GM23248 (cell line): ENCODE measurements at regions not wholly inside any gene's neighbourhood (a gene's known extent, or its start where the extent isn't known, plus 50 kb on each side); places are given as distances from the start of the nearest gene placed in this dataset.
A peak's percentile ranks its signal among the peaks of the same experiment; 100 is the strongest.

Experiments
- DNase-seq: peaks from one replicate; pipeline ENCODE4 v3.0.0-alpha.2; 2015
- H2AFZ ChIP-seq: fragments of 200-600 bp; sonication (generic); 2 replicates; pipeline ENCODE4 v1.6.1; 2016; ENCODE audit warnings: antibody characterized with exemption
- H3F3A ChIP-seq: fragments of 200-600 bp; sonication (generic); 2 replicates; pipeline ENCODE4 v1.6.1; 2016; ENCODE audit warnings: mild to moderate bottlenecking, antibody characterized with exemption, mixed run types; ENCODE audit not compliant: insufficient read depth
- H3K27ac ChIP-seq: fragments of 200-600 bp; sonication (generic); 2 replicates; pipeline ENCODE4 v1.5.1; 2016; ENCODE audit warnings: mild to moderate bottlenecking
- H3K27me3 ChIP-seq: fragments of 200-600 bp; sonication (generic); replicated peaks from 2 replicates; pipeline ENCODE4 v1.6.1; 2016; ENCODE audit warnings: mild to moderate bottlenecking; ENCODE audit not compliant: insufficient read depth
- H3K36me3 ChIP-seq: fragments of 200-600 bp; sonication (generic); 2 replicates; pipeline ENCODE4 v1.6.1; 2016; ENCODE audit warnings: low read depth, mild to moderate bottlenecking
- H3K4me1 ChIP-seq: fragments of 200-600 bp; sonication (generic); 2 replicates; pipeline ENCODE4 v1.6.1; 2016; ENCODE audit warnings: mild to moderate bottlenecking; ENCODE audit not compliant: insufficient read depth
- H3K4me2 ChIP-seq: fragments of 200-600 bp; sonication (generic); one replicate; pipeline ENCODE4 v1.6.1; 2016; ENCODE audit warnings: mild to moderate bottlenecking; ENCODE audit not compliant: unreplicated experiment
- H3K4me3 ChIP-seq: fragments of 200-600 bp; sonication (generic); 2 replicates; pipeline ENCODE4 v1.5.1; 2016; ENCODE audit warnings: mild to moderate bottlenecking
- H3K79me2 ChIP-seq: fragments of 200-600 bp; sonication (generic); 2 replicates; pipeline ENCODE4 v1.6.1; 2016; ENCODE audit warnings: mild to moderate bottlenecking; ENCODE audit not compliant: insufficient read depth
- H3K9ac ChIP-seq: fragments of 200-600 bp; sonication (generic); 2 replicates; pipeline ENCODE4 v1.6.1; 2016; ENCODE audit warnings: mild to moderate bottlenecking
- H3K9me2 ChIP-seq: fragments of 200-600 bp; sonication (generic); 2 replicates; pipeline ENCODE4 v1.6.1; 2016; ENCODE audit warnings: mixed run types, mild to moderate bottlenecking, moderate library complexity; ENCODE audit not compliant: insufficient read depth
- H3K9me3 ChIP-seq: fragments of 200-600 bp; sonication (generic); one replicate; pipeline ENCODE4 v1.6.1; 2017; ENCODE audit warnings: low read depth
- H4K20me1 ChIP-seq: fragments of 200-600 bp; sonication (generic); 2 replicates; pipeline ENCODE4 v1.6.0; 2016; ENCODE audit not compliant: insufficient read depth
- EZH2 ChIP-seq: fragments of 200-600 bp; sonication (generic); IDR thresholded peaks from 2 replicates; pipeline ENCODE4 v1.6.1; 2018; ENCODE audit warnings: antibody characterized with exemption, mild to moderate bottlenecking; ENCODE audit not compliant: insufficient read depth, poor library complexity, severe bottlenecking
- EZH2phosphoT487 ChIP-seq: fragments of 200-600 bp; sonication (generic); IDR thresholded peaks from 2 replicates; pipeline ENCODE4 v1.6.1; 2018; ENCODE audit warnings: antibody characterized with exemption, moderate library complexity, mild to moderate bottlenecking, low read depth; ENCODE audit not compliant: insufficient read depth
- WGBS, 2 experiments: methylation state at CpG; one replicate each; pipeline ENCODE4 v1.1.6; 2015 to 2017; ENCODE audit warnings: low lambda C conversion rate in 2 of 2, low coverage in 1 of 2; ENCODE audit errors: missing lambda C conversion rate in 2 of 2; 5-methylcytosine and 5-hydroxymethylcytosine counted together
- in situ Hi-C: fragments of 300-500 bp; cut with MboI; formaldehyde crosslinking; loops from 2 replicates; pipeline ENCODE4 v1.15.0; 2020

DNA sequence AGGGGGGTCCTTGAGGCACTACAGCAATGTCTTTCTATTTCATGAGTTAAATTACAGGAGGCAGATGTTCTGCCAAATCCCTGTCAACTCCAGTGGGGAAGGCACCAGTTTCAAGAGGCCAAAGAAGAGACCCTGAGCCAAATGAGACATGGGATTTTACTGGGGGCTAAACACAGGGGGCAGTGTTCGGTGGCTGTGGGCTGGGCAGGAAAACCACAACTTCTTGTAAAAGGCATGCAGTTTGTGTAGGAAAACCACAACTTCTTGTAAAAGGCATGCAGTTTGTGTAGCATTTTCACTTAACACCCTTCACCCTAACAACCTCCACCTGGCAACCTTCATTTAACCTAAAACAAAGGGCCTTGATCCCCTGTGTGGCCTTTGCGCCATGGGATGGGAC is 61.0 kb downstream of the POLR2M start:
- Histone ChIP-seq H3K4me1 (peaks cover 11% of the 10 kb centered on the region), H3K9ac (no peak overlapping the region), H3K9me2 (no peaks in the 10 kb centered on the region), H3K9me3 (no peaks in the 10 kb centered on the region), H3K79me2 (no peaks in the 10 kb centered on the region), H3K36me3 (no peaks in the 10 kb centered on the region), H3F3A (0 out of 2 replicates have a peak, but pooled peaks cover 7% of the 10 kb centered on the region), H2AFZ (no peak overlapping the region), H3K4me3 (no peak overlapping the region), H3K27me3 (no peaks in the 10 kb centered on the region), H3K27ac (no peak overlapping the region), H3K4me2 (no peak overlapping the region), H4K20me1 (no peaks in the 10 kb centered on the region)
- TF ChIP-seq EZH2 = no peak
- no peak for DNase-seq
- in situ Hi-C loops = no loop called here
- 84 to 85% methylated on average over 2 of the region's 2 CpGs for WGBS, 2 experiments

DNA sequence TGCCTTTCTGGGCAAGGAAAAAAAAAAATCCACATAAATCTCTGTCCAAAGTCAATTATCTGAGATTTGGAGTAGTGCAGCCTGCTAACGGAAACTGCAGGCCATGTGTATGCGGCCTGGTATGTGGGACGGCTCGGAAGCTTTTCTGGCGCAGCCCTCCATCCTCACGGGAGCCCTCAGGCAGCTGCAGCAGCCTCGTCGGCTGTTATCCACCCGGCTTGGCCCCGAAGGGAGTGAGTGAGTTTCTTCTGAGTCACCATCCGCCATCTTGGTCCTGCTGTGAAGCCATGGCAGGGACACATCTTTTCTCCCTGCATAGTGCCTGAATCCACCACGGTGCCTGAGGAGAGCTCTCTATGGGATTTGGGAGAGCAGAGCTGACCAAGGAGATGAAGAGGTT is 62.8 kb downstream of the POLR2M start:
- H2AFZ ChIP-seq = peak overlapping the region; percentile 90
- H3F3A ChIP-seq = 0 out of 2 replicates have a peak, but pooled peaks cover 11% of the 10 kb centered on the region
- no peaks in the 10 kb centered on the region for H3K36me3 ChIP-seq
- in situ Hi-C loops = no loop called here
- TF ChIP-seq EZH2phosphoT487 = no peak
- TF ChIP-seq EZH2 = no peak
- H3K9ac ChIP-seq = 0 out of 2 replicates have a peak overlapping the region, but pooled peaks have one; percentile 25
- no peaks in the 10 kb centered on the region for H3K9me3 ChIP-seq
- 13 to 14% methylated on average over 12 of the region's 12 CpGs for WGBS, 2 experiments
- H3K27ac ChIP-seq = peak overlapping the region; percentile 43
- H3K4me3 ChIP-seq = no peak overlapping the region
- no peak overlapping the region for H3K4me2 ChIP-seq
- H4K20me1 ChIP-seq = no peaks in the 10 kb centered on the region
- peak; percentile 93 for DNase-seq
- no peaks in the 10 kb centered on the region for H3K9me2 ChIP-seq
- H3K27me3 ChIP-seq = no peaks in the 10 kb centered on the region
- no peaks in the 10 kb centered on the region for H3K79me2 ChIP-seq
- peaks cover 11% of the 10 kb centered on the region for H3K4me1 ChIP-seq

DNA sequence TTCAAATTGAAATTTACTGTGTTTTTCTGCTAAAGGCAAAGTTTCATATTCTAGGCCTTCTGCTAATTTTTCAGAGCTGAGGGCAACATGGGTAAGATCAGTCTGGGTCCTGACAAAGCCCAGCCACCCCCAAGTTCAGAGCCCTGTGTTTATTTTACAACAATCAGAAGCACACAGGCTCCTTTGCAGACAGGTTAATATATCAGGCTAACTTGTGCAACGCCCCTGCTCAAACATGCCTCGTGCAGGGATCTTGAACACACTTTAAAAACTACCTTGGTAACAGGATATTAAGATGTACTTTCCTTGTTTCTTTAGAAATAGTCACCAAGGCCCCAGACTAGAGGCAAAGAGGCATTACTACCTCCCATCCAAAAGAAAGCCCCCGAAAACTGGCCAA is 64.0 kb downstream of the POLR2M start:
- TF ChIP-seq EZH2phosphoT487 = no peak
- Histone ChIP-seq H3K36me3 (no peaks in the 10 kb centered on the region), H3K4me1 (peaks cover 11% of the 10 kb centered on the region), H3K27ac (no peak overlapping the region), H2AFZ (no peak overlapping the region), H3K9me2 (no peaks in the 10 kb centered on the region), H3K27me3 (no peaks in the 10 kb centered on the region), H3K4me3 (no peak overlapping the region), H3K9ac (no peak overlapping the region), H4K20me1 (no peaks in the 10 kb centered on the region), H3K9me3 (no peaks in the 10 kb centered on the region), H3K4me2 (no peak overlapping the region), H3K79me2 (no peaks in the 10 kb centered on the region), H3F3A (0 out of 2 replicates have a peak, but pooled peaks cover 11% of the 10 kb centered on the region)
- in situ Hi-C loops = no loop called here
- no peak for DNase-seq
- 87 to 93% methylated on average over 3 of the region's 3 CpGs for WGBS, 2 experiments

DNA sequence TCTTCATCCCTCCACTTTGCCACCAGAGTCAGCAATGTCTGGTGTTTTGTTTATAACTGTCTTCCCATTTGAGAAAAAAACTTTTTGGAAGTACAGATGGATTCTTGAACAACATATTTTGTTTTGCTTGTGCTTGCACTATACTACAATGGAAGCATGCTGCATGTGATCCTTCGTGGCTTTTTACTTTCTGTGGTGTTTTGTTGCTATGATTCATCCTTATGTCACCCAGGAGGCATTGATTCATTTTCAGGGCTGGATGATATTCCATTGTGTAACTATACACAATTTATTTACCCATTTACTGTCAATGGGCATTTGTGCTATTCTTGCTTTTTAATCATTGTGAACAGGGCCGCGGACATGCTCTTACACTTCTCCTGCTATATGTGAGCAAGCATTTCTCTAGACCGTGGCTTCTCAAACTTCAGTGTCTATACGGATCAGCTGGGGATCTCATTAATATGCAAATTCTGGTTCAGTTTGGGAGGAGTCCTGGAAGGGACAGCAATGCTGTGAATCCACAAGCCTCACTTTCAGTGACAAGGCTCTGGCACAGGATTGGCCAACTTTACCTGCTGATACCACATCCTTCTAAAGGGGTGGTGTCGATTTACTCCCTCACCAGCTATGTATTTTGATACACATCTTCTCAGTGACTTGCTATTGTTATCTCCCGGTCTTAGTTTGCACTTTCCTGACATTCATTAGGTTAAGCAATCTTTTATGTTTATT is 65.9 kb downstream of the POLR2M start:
- Histone ChIP-seq H3K27ac (no peak overlapping the region), H3K27me3 (no peaks in the 10 kb centered on the region), H3K4me2 (no peak overlapping the region), H2AFZ (no peak overlapping the region), H3F3A (0 out of 2 replicates have a peak, but pooled peaks cover 11% of the 10 kb centered on the region), H3K9me2 (no peaks in the 10 kb centered on the region), H4K20me1 (no peaks in the 10 kb centered on the region), H3K79me2 (no peaks in the 10 kb centered on the region), H3K36me3 (no peaks in the 10 kb centered on the region), H3K4me1 (peaks cover 11% of the 10 kb centered on the region), H3K9ac (no peak overlapping the region), H3K9me3 (no peaks in the 10 kb centered on the region), H3K4me3 (no peak overlapping the region)
- in situ Hi-C loops = no loop called here
- 72 to 82% methylated on average over 7 of the region's 7 CpGs for WGBS, 2 experiments
- peak; percentile 74 for DNase-seq
- TF ChIP-seq EZH2phosphoT487 = no peak
- no peak for TF ChIP-seq EZH2
